RCC 7860 (cell line): ENCODE measurements at regions not wholly inside any gene's neighbourhood (a gene's known extent, or its start where the extent isn't known, plus 50 kb on each side); places are given as distances from the start of the nearest gene placed in this dataset.
"Not testable (repeated sequence)": the region's sequence is repeated elsewhere in the genome, so short reads cannot be mapped to it uniquely, and the experiment has no call there.

Experiments used
- DNase-seq: peaks from one replicate; pipeline ENCODE4 v3.0.0-alpha.2; 2015; ENCODE audit warnings: low spot score
- FAIRE-seq: peaks from 2 replicates; lab custom pipeline; 2012; peaks lifted over from hg19 to GRCh38; lab: Jason Lieb, UNC

DNA sequence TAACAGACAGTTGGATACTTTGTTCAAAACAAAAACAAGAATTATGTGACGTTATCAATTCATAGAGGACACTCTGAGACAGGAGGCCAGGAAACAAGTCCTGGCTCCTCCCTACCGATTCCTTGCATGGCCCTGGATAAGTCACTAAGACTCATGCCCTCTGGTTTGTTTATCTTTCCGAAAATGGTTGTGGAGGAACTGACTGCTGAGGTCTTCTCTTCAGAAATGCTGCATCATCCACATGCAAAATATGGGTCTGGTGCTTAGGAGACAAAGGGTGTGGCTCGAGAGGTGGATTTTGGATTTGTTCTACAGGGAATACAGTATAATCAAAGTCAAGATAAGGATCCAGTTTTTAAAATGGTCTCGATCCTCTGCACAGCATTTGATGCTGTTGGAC lies 130.9 kb downstream of the RELL1 start:
- FAIRE-seq: no peak
- DNase-seq: no peak

DNA sequence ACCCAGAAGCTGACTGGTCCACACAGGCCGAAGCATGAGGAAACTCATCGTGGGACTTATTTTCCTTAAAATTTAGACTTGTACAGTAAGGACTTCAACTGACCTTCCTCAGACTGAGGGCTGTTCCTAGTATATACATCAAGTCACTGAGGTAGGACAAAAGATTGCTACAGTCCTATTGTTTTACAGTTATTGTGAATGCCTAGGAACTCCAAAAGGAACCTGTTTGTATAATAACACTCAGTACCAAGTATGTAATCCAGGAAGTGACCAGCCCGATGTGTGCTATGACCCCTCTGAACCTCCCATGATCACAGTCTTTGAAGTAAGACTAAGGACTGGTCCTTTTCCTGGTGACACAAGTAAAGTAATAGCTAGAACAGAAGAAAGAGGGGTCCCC lies 136.3 kb downstream of the RELL1 start:
- FAIRE-seq, DNase-seq: not testable (repeated sequence)

DNA sequence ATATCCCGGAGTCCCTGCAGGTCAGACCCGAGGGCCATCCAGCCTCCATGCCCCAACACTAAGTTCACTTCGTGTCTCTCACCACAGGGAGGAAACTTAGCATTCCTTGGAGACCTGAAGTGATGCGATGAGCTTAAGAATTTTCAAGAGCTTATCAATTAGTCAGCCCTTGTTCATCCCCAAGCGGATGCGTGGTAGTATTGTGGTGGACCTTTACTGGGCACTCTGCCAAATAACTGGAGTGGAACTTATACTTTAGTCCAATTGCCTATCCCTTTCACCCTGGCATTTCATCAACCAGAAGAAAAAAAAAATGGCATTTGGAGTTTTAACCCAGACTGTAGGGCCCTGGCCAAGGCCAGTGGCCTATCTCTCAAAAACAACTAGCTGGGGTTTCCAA lies 137.1 kb downstream of the RELL1 start:
- DNase-seq: peak; percentile 97
- FAIRE-seq: peak; percentile 97

DNA sequence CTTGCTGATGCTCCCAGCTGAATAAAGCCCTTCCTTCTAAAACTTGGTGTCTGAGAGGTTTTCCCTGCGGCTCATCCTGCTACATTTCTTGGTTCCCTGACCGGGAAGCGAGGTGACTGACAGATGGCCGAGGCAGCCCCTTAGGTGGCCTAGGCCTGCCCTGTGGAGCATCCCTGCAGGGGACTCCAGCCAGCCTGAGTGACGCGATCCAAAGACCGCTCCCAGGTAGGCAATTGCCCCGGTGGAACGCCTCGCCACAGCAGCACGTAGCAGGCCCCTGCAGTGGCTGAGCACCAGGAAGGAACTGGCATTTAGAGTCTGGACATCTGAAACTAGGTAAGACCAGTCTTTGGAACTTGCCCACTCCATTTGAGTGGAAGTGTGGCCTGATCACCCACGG lies 139.6 kb downstream of the RELL1 start:
- FAIRE-seq (no peak), DNase-seq (no peak)

DNA sequence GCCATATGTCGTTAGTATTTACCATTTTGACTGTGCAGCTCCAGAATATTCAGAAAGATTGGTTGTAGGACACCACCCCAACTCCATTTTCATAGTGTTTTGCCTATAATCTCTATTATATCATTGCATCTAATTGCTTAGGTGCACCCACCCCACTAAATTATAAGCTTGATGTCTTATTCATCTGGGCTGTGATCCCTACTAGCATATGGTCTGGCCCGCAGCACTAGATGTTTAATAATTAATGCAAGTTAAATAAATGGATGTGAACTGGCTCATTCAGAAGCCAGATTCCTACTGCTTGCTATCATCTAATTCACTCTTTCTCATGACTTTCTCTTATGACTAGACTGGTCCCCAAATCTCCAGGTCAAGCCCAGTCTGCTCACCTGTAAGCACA lies 143.5 kb downstream of the RELL1 start:
- DNase-seq (no peak), FAIRE-seq (no peak)

DNA sequence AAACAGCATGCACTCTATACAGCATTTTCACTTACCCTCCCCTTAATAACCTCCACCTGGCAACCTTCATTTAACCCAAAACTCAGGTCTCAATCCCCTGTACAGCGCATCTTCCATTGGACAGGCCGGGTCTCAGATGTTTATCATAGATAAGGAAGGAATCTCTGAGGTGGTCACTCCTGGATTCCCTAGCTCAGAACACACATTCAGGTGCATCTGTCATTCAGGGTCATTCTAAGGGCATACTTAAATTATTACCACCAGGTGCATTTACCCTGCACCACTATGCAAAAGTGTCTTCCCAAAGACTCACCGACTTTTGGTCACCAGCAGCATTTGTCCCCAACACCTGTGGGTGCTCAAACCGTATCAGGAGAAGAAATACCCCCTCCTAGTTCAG lies 144.2 kb downstream of the RELL1 start:
- DNase-seq: no peak
- FAIRE-seq: no peak

DNA sequence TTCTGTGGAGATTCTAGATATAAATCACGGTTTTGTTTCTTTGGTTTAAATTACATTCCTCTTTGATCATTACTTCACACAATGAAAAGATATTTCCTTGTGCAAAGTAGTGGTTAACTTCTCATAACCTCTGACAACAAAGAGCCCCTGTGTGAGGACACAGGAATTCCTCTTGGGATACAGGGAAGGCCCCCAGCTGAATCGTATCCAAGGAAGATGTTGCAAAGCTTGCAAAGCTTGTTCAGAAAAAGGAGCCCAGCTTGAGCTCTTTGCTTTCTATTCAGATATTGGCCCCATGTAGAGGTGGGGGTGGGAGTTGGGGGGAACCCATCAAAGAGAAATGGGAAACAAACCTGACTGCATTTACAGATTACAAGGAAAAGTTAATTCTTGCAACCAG lies 145.7 kb downstream of the RELL1 start:
- FAIRE-seq: no peak

DNA sequence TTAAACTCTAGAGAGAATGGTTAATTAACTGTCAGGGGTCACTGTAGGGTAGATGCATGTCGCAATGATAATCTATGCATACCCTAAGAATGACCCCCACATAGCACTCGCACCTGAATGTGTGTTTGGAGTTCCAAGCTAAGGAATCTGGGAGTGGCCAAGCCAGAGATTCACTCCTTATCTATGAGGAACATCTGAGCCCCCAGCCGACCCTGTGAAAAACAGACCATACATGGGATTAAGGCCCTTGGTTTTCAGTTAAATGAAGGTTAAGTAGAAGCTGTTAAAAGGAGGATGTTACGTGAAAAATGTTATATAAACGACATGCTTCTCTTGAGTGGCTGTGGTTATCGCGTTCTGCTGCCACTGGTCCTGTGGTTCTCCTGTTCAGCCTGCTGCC lies 147.2 kb downstream of the RELL1 start:
- no peak for DNase-seq
- no peak for FAIRE-seq

More for the DNA sequence above, 145.7 kb downstream of the RELL1 start:
- DNase-seq: no peak

DNA sequence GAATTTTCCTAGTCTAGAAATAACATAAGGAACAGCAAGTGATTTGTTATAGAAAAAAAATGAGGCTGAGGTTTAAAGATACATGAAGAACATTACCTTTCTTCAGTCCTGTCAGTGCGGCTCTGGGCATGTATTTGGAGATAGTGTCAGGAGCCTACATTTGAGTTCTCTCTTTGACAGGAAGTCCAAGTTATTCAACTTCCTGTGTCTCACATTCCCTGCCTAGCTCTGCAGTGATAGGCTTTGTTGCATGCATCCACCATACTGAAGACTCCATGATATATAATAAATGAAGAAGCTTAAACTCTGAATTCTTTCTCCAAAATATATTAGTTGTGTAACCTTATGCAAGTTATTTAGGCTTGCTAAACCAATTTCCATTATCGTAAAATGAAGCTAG lies 148.7 kb downstream of the RELL1 start:
- FAIRE-seq: no peak

DNA sequence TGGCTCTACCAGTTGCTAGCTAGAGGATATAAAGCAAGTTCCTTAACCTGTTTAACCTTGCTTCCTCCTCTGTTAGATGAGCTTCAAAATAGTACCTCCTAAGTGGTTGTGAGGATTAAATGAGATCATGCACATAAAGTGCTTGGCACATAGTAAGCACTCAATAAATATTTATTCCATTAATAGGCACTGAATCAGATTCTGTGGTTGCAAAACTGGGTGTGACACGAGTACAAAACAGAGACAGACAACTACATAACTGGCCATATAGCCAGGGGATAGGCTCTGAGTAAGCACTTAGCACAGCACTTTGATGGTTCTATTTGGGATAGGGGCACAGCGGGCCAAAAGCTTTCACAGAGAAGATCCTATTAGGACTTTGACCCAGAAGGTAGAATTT lies 150.3 kb downstream of the RELL1 start:
- DNase-seq: no peak

More for the DNA sequence above, 148.7 kb downstream of the RELL1 start:
- DNase-seq: no peak

DNA sequence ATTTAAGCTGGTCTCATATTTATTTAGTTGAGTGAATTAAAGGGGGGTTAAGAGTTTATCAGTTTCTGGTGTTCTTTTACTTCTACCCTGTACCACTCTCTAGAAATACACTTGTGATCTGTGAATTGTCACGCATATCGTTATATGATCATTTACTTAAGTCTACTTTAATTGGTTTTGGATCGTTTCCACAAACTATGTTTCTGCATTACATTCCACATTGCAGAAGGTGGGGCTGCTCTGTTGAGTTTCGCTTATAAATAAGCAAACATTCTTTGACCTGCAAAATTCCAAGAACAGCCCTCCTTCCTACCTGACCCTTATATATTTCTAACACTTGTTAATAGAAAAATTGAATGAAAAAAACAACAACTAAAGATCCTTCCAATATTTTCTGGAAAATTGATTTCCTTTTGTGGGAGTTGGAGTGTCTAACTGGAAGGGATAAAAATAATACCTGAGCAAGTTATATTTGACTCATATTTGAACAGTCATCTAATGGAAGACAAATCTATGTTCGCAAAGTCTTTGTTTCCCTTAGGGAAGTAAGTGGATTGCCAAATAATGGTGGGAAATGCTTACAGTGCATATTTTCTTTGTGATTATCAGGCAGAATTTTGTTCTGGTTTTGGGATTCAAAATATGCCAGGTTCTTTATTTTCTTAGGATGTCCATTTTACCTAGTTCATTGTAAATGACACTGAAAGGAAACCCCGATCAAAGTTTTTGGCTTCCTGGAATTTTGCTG lies 152.7 kb downstream of the RELL1 start:
- DNase-seq (no peak), FAIRE-seq (no peak)

More for the DNA sequence above, 150.3 kb downstream of the RELL1 start:
- no peak for FAIRE-seq

DNA sequence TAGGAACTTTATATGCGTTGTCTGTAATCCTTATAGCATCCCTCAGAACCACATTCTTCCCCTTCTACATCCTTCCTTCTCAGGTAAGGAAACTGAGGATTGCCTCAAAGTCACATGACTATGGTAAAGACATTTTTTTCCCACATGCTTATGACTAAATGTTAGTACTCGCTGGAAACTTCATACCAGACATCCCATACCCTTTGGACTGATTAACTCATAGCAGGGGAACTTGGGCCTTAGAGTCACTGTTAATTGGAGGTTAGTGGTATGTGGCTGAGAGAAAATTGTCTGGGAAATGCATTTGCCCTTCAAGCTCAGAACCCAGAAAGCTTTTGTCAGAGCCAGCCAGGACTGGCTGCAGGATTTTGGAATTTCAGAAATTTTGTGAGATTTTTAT lies 155.0 kb downstream of the RELL1 start:
- DNase-seq: peak; percentile 37
- no peak for FAIRE-seq

DNA sequence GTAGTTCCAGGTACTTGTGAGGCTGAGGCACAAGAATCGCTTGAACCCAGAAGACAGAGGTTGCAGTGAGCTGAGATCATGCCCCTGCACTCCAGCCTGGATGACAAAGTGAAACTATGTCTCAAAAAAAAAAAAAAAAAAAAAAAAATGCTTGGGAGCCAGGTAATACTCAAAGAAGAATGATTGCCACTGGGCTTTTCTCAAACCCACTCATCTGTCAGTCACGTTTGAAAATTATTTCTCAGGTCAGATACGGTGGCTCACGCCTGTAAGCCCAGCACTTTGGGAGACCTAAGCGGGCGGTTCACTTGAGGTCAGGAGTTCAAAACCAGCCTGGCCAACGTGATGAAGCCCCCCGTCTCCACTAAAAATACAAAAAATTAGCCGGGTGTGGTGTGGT lies 155.7 kb downstream of the RELL1 start:
- DNase-seq: no peak
- FAIRE-seq: no peak

DNA sequence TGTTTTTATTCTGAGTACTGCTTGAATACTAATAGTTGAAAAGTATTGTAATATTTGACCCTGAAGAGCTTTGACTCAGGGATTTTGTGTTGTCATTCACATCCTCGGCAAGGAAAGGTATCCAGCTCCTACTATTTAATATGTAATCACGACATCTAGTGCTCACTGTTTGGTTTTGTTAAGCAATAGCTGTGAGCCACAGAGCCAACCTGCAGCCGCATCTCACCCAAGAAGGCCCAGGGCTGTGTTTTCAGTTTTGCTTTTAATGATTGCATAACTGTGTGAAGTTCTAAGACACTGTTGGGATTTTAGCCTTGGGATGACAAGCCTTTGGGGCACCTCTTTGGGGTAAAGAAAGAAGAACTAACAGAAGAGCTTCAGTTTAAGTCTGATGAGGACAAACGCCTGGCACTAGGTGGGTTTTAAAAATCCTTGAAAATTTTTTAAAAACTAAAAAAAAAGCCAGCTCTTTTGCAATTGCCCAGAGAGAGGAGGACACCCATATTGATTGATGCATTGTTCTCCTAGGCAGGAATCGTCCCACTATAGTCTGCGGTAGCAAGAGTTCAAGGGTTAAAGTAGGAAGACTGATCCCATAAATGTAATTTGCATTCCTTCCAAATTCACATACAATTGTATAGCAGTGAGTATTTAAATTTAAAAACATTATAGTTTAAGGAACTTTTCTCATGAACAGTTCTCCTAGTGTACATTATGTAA lies 157.8 kb downstream of the RELL1 start:
- DNase-seq (peak; percentile 21), FAIRE-seq (no peak)

DNA sequence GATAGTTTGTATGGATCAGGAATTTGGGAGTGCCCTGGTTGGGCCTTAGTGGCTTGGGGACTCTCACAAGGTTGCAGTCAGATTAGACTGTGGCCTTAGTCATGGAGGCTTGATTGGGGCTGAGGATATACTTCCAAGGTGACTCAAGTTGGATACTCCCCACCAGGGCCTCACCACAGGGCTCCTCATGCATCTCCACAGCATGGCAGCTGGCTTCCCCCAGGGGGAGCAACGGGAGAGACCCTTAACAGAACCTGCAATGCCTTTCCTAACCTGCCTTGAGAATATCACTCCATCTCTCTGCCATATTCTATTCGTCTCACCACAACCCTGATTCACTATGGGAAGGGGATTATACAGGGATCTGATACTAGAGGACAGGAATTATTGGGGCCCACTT lies 161.9 kb downstream of the RELL1 start:
- FAIRE-seq (no peak), DNase-seq (no peak)

DNA sequence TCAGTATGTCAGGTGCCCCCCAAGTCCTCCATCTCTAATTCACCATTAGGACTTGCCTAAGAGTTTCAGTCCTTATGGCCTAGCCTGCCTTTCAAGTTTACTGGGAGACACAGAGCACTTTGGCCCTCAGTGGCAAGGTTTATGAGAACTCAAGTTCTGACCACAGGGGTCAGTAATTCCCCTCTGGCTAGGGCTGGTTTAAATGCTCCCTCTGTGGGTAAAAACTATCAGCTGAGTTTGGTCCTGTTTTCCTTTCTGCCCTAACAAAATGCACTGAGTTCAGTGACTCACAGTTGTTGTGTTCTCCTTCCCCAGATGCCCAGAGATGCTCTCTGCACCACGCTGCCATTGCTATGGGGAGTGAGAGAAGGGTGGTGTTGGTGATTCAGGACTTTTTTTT lies 163.2 kb downstream of the RELL1 start:
- FAIRE-seq (no peak), DNase-seq (no peak)

DNA sequence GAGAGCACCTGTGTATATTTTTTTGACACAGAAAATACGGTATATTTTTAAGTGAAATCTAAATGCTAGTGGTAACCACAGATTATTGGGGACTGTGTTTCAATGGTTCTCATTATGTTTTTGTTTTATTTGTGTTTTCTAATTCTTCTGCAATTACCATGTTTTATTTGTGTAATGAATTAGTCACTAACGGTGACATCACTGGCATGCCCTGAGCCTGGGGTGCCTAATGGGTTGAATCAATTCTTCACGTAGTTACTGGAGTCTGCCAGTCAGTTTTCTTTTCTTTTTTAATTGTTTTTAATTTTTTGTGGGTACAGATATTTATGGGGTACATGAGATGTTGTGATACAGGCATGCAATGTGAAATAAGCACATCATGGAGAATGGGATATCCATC lies 168.8 kb downstream of the RELL1 start:
- FAIRE-seq: no peak

DNA sequence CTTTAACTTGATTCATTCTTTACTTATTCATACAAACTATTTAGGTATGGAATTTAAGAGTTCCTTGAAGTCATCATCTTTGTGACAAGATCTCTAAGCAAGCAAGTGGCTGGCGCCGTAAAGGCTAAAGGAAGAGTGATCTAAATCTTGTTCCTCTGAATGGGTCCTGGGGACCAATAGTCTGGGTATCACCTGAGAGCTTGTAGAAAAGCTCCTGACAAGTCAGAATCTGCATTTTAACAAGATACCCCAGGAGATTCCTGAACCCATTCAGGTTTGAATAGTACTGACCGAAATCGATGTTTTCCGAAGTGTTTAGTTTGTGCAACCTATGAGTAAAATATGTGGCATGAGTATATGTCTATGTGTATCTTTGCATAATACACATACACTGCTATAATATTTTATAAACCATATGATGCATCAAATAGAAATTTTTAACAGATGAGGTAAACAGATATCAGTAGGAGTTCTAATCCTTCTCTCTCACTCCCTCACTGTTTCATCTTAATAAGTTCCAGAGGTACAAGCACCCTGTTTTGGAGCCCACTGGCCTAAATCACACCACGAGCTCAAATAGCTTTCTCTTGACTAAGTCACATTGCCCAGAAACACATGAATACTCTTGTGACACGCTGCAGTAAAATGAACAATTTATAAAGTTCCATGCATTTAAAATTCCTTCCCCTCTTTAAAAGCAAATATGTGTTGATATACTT lies 170.0 kb downstream of the RELL1 start:
- FAIRE-seq: no peak
- no peak for DNase-seq

More for the DNA sequence above, 168.8 kb downstream of the RELL1 start:
- no peak for DNase-seq

DNA sequence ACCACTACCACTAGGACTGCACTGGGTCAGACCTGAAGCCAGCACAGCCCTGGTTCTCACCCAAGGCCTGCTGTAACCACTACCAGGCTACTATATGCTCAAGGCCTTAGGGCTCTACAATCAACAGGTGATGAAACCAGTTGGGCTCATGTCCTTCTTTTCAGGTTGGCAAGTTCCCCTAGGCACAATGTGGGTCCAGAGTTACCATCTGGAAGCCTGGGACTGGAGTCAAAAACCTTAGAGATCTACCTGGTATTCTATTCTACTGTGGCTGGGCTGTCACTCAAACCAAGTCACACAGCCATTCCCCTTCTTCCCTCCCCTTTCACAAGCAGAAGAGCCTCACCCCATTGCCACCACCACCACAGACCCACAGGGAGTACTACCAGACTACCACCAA lies 175.6 kb downstream of the RELL1 start:
- no peak for FAIRE-seq
- DNase-seq: no peak

DNA sequence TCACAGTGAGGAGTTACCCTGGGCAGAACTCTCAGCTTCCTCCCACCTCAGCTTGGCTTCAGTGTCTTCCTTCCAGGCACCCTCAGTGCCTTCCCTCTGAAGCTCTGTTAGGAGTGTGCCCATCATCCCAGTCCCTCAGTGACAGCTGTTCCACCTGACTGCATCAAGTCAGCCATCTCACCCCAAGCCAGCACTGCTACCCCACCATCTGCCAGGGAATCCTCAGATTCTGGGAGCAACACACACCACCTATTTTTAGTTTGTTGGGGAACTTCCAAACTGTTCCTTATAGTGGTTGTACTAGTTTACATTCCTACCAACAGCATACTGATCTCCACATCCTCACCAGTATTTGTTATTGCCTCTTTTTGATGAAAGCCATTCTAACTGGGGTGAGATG lies 182.9 kb downstream of the RELL1 start:
- DNase-seq (no peak), FAIRE-seq (no peak)

DNA sequence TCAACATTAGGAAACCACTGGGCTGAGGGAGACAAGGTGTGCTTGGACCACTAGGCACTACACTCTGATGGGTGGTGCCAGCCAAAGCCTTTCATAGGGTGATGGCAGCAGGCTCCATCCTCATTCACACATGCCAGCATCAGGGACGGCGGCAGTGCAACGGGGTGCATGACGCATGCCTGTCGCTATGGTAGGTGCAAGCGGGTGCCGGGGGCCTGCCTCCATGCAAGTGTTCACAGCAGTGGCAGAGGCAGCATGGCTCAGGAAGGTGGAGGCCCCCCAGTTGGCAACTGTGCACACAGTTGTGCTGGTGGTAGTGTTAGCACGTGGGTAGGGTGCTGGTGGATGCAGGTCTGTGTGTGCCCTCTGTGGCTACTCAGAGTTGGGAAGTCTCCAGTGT lies 184.1 kb downstream of the RELL1 start:
- DNase-seq: no peak
- FAIRE-seq: no peak
